Stimulated activated CD4-positive, alpha-beta T cell treated with anti-CD3 and anti-CD28 coated beads, Interleukin-2, amount 100 ng/mL, for 48 hours (primary cell): ENCODE measurements at regions not wholly inside any gene's neighbourhood (a gene's known extent, or its start where the extent isn't known, plus 50 kb on each side); places are given as distances from the start of the nearest gene placed in this dataset.
A peak's percentile ranks its signal among the peaks of the same experiment; 100 is the strongest.
"Not testable (repeated sequence)": the region's sequence is repeated elsewhere in the genome, so short reads cannot be mapped to it uniquely, and the experiment has no call there.

ENCODE experiments used
- DNase-seq, 2 donors: peaks; one replicate each; pipeline ENCODE4 v3.0.0-alpha.2; 2020

GRCh38 chr1:102498929-102499328 is 502.2 kb upstream of the OLFM3 start:
- no peak for DNase-seq

- not testable (repeated sequence) for DNase-seq
Measured at GRCh38 chr1:102497810-102498209, 501.1 kb upstream of the OLFM3 start.

- DNase-seq: no peak
Measured at GRCh38 chr1:102472520-102472919, 475.8 kb upstream of the OLFM3 start.

- DNase-seq: no peak
Measured at GRCh38 chr1:102470767-102471166, 474.0 kb upstream of the OLFM3 start.

- DNase-seq: no peak
Measured at GRCh38 chr1:102466487-102466886, 469.8 kb upstream of the OLFM3 start.

GRCh38 chr1:102463328-102463727 is 466.6 kb upstream of the OLFM3 start:
- DNase-seq: no peak

- DNase-seq: not testable (repeated sequence)
Measured at GRCh38 chr1:102442317-102442716, 445.6 kb upstream of the OLFM3 start.

- no peak for DNase-seq
Measured at GRCh38 chr1:102435483-102435882, 438.8 kb upstream of the OLFM3 start.

GRCh38 chr1:102434421-102434820 is 437.7 kb upstream of the OLFM3 start:
- peak; percentile 1 to 8 for DNase-seq

- no peak for DNase-seq
Measured at GRCh38 chr1:102431253-102431652, 434.5 kb upstream of the OLFM3 start.

GRCh38 chr1:102420034-102420433 is 423.3 kb upstream of the OLFM3 start:
- DNase-seq: no peak
